ENCODE measurements at regions not wholly inside any gene's neighbourhood (a gene's known extent, or its start where the extent isn't known, plus 50 kb on each side); places are given as distances from the start of the nearest gene placed in this dataset.

GRCh38 chr9:119963258-119963797 is 594.1 kb upstream of the BRINP1 start:
- peak overlapping the region; percentile 62 for H3K27ac ChIP-seq
- peak; percentile 77 to 79 for DNase-seq

GRCh38 chr9:119961774-119962424 is 592.7 kb upstream of the BRINP1 start:
- no peak overlapping the region for H3K27ac ChIP-seq
- H3K4me3 ChIP-seq = no peak overlapping the region
- peaks cover under 1% of the 10 kb centered on the region; the same call in 1 of the 2 replicates for H3K9me3 ChIP-seq (replicated peaks)
- no peaks in the 10 kb centered on the region for H3K27me3 ChIP-seq
- H3K4me1 ChIP-seq = peaks cover 22% of the 10 kb centered on the region
- H3K36me3 ChIP-seq = no peaks in the 10 kb centered on the region
- no peak for DNase-seq

More at GRCh38 chr9:119963258-119963797, 594.1 kb upstream of the BRINP1 start:
- peaks cover 31% of the 10 kb centered on the region for H3K4me1 ChIP-seq
- H3K9me3 ChIP-seq (replicated peaks) = peaks cover 8% of the 10 kb centered on the region; the same call in 1 of the 2 replicates
- H3K27me3 ChIP-seq = no peaks in the 10 kb centered on the region
- H3K36me3 ChIP-seq = no peaks in the 10 kb centered on the region
- H3K4me3 ChIP-seq = no peak overlapping the region

- Histone ChIP-seq H3K27ac (no peak overlapping the region), H3K36me3 (no peaks in the 10 kb centered on the region), H3K4me3 (no peak overlapping the region), H3K27me3 (no peaks in the 10 kb centered on the region), H3K9me3 (replicated peaks) (no peaks in the 10 kb centered on the region), H3K4me1 (peaks cover 35% of the 10 kb centered on the region)
- no peak for DNase-seq
Measured at GRCh38 chr9:119959846-119960545, 590.8 kb upstream of the BRINP1 start.

- H3K27me3 ChIP-seq = no peaks in the 10 kb centered on the region
- no peak for DNase-seq
Measured at GRCh38 chr9:119956111-119956510, 586.9 kb upstream of the BRINP1 start.

GRCh38 chr9:119955276-119955675 is 586.0 kb upstream of the BRINP1 start:
- H3K36me3 ChIP-seq = no peaks in the 10 kb centered on the region
- no peaks in the 10 kb centered on the region for H3K9me3 ChIP-seq (replicated peaks)
- no peak overlapping the region for H3K27ac ChIP-seq
- H3K4me1 ChIP-seq = peaks cover 38% of the 10 kb centered on the region
- DNase-seq = no peak
- H3K27me3 ChIP-seq = no peaks in the 10 kb centered on the region
- H3K4me3 ChIP-seq = no peak overlapping the region

More at GRCh38 chr9:119956111-119956510, 586.9 kb upstream of the BRINP1 start:
- Histone ChIP-seq H3K27ac (no peak overlapping the region), H3K9me3 (replicated peaks) (no peaks in the 10 kb centered on the region), H3K36me3 (no peaks in the 10 kb centered on the region), H3K4me1 (peaks cover 30% of the 10 kb centered on the region), H3K4me3 (no peak overlapping the region)

GRCh38 chr9:119951591-119951990 is 582.4 kb upstream of the BRINP1 start:
- H3K9me3 ChIP-seq (replicated peaks) = no peaks in the 10 kb centered on the region
- no peaks in the 10 kb centered on the region for H3K36me3 ChIP-seq
- H3K27me3 ChIP-seq = no peaks in the 10 kb centered on the region
- peaks cover 29% of the 10 kb centered on the region for H3K4me1 ChIP-seq
- no peak for DNase-seq
- no peak overlapping the region for H3K4me3 ChIP-seq
- no peak overlapping the region for H3K27ac ChIP-seq

- Histone ChIP-seq H3K9me3 (replicated peaks) (no peaks in the 10 kb centered on the region), H3K27ac (no peak overlapping the region), H3K27me3 (no peaks in the 10 kb centered on the region), H3K4me3 (no peak overlapping the region), H3K4me1 (peaks cover 28% of the 10 kb centered on the region), H3K36me3 (no peaks in the 10 kb centered on the region)
- no peak for DNase-seq
Measured at GRCh38 chr9:119951090-119951489, 581.9 kb upstream of the BRINP1 start.

DNA sequence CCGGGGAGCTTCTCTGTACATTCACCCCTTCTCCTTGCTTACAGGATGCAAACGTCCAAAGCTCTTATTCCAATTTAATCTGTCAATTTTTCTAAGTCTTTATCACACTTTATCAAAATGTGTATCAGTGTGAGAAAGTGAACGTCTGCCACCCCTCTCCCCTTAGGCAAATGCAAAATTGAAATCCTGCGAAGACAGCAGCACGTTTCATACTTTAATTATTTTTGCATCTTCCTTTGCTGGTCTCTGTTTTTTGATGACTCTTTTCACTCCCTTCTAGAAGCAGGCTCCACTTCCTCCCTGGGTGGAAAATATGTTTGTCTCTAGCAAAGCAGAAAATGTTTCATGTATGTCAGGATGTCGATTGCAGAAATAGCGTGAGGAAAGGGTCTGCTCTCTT is 576.5 kb upstream of the BRINP1 start:
- Histone ChIP-seq H3K27me3 (no peaks in the 10 kb centered on the region), H3K9me3 (replicated peaks) (no peaks in the 10 kb centered on the region), H3K36me3 (no peaks in the 10 kb centered on the region), H3K27ac (no peak overlapping the region), H3K4me1 (peaks cover 28% of the 10 kb centered on the region), H3K4me3 (no peak overlapping the region)
- no peak for DNase-seq

GRCh38 chr9:119941091-119941490 is 571.9 kb upstream of the BRINP1 start:
- no peak overlapping the region for H3K4me3 ChIP-seq
- no peaks in the 10 kb centered on the region for H3K9me3 ChIP-seq (replicated peaks)
- H3K36me3 ChIP-seq = no peaks in the 10 kb centered on the region
- no peak overlapping the region for H3K27ac ChIP-seq
- H3K4me1 ChIP-seq = peaks cover 46% of the 10 kb centered on the region
- no peaks in the 10 kb centered on the region for H3K27me3 ChIP-seq
- no peak for DNase-seq

DNA sequence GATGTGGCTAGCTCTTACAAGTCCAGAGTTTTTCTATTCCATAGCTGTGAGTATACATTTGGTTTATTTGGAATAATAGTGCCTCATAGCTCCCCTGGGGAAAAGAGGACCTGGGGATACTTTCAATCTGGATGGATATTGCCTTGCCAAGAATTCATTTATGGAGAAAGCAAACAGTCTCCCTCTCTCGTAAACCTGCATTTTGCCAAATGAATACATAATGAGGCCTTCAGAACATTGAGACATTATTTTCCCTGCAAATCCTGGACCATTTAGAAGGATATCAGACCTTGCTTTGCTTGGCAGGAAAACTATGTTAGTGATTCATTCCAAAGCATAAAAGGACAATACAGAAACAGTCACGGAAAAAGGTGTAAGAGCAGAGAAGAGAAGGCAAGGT is 569.6 kb upstream of the BRINP1 start:
- no peaks in the 10 kb centered on the region for H3K27me3 ChIP-seq
- no peaks in the 10 kb centered on the region for H3K36me3 ChIP-seq
- no peaks in the 10 kb centered on the region for H3K9me3 ChIP-seq (replicated peaks)
- no peak overlapping the region for H3K4me3 ChIP-seq
- DNase-seq = no peak
- peaks cover 48% of the 10 kb centered on the region for H3K4me1 ChIP-seq
- no peak overlapping the region for H3K27ac ChIP-seq

DNA sequence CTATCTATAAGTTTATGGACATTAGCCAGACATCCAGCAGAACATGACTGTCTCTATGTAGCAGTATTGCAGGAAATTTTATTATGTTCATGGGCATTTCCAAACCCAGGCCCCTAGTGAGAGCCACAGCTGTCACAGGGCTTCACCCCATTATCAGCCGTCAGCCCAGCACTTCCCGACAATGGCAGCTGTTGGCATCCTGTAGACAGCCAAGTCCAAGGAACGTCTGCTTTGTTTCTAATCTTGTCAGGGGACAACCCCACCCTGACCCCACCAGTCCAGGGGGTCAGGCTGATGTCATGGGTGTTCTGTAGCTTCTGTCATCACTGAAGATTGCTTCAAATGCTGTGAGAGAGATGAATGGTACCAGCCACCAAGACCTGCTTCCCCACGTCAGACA is 565.3 kb upstream of the BRINP1 start:
- Histone ChIP-seq H3K36me3 (no peaks in the 10 kb centered on the region), H3K27me3 (no peaks in the 10 kb centered on the region), H3K9me3 (replicated peaks) (peaks cover 6% of the 10 kb centered on the region; the same call in 1 of the 2 replicates), H3K4me3 (no peak overlapping the region), H3K4me1 (peaks cover 56% of the 10 kb centered on the region), H3K27ac (peak overlapping the region; percentile 85)
- peak; percentile 95 to 97 for DNase-seq

GRCh38 chr9:119933191-119933590 is 564.0 kb upstream of the BRINP1 start:
- Histone ChIP-seq H3K4me3 (no peak overlapping the region), H3K9me3 (replicated peaks) (peaks cover 6% of the 10 kb centered on the region; the same call in 1 of the 2 replicates), H3K4me1 (peaks cover 59% of the 10 kb centered on the region), H3K27ac (peak overlapping the region; percentile 85), H3K27me3 (no peaks in the 10 kb centered on the region), H3K36me3 (no peaks in the 10 kb centered on the region)
- peak; percentile 38 to 55 for DNase-seq

GRCh38 chr9:119924736-119925135 is 555.5 kb upstream of the BRINP1 start:
- peaks cover 6% of the 10 kb centered on the region for H3K4me1 ChIP-seq
- 0 out of 2 replicates have a peak, but pooled peaks cover 3% of the 10 kb centered on the region for H3K9me3 ChIP-seq (replicated peaks)

GRCh38 chr9:119917175-119917574 is 547.9 kb upstream of the BRINP1 start:
- no peaks in the 10 kb centered on the region for H3K4me1 ChIP-seq
- no peak overlapping the region for H3K27ac ChIP-seq
- no peaks in the 10 kb centered on the region for H3K36me3 ChIP-seq
- H3K4me3 ChIP-seq = no peak overlapping the region
- H3K27me3 ChIP-seq = peaks cover 4% of the 10 kb centered on the region
- H3K9me3 ChIP-seq (replicated peaks) = 0 out of 2 replicates have a peak, but pooled peaks cover 3% of the 10 kb centered on the region
- no peak for DNase-seq

More at GRCh38 chr9:119924736-119925135, 555.5 kb upstream of the BRINP1 start:
- Histone ChIP-seq H3K4me3 (no peak overlapping the region), H3K27me3 (no peaks in the 10 kb centered on the region), H3K36me3 (no peaks in the 10 kb centered on the region), H3K27ac (no peak overlapping the region)
- no peak for DNase-seq

GRCh38 chr9:119907056-119907455 is 537.8 kb upstream of the BRINP1 start:
- no peak overlapping the region for H3K4me3 ChIP-seq
- H3K9me3 ChIP-seq (replicated peaks) = peaks cover 11% of the 10 kb centered on the region
- no peaks in the 10 kb centered on the region for H3K4me1 ChIP-seq
- H3K36me3 ChIP-seq = no peaks in the 10 kb centered on the region
- H3K27ac ChIP-seq = no peak overlapping the region
- peaks cover 4% of the 10 kb centered on the region; the same call in 1 of the 2 replicates for H3K27me3 ChIP-seq
- DNase-seq = no peak

All from SJCRH30 (cell line).